ENCODE measurements at regions not wholly inside any gene's neighbourhood (a gene's known extent, or its start where the extent isn't known, plus 50 kb on each side); places are given as distances from the start of the nearest gene placed in this dataset.

- DNase-seq = peak; percentile 13
These were observed 53.4 kb downstream of the RPLP1 start for GRCh38 chr15:69505956-69506556.

GRCh38 chr15:69508659-69509058, 56.0 kb downstream of the RPLP1 start:
- DNase-seq = peak; percentile 28

GRCh38 chr15:69509131-69509530, 56.5 kb downstream of the RPLP1 start:
- no peak for DNase-seq

GRCh38 chr15:69510556-69510955, 57.9 kb downstream of the RPLP1 start:
- no peak for DNase-seq

- no peak for DNase-seq
These were observed 58.4 kb downstream of the RPLP1 start for GRCh38 chr15:69511015-69511414.

- DNase-seq = no peak
These were observed 59.2 kb downstream of the RPLP1 start for GRCh38 chr15:69511716-69512340.

- no peak for DNase-seq
These were observed 60.9 kb downstream of the RPLP1 start for GRCh38 chr15:69513450-69513960.

GRCh38 chr15:69513986-69514385, 61.4 kb downstream of the RPLP1 start:
- DNase-seq = no peak

- DNase-seq = no peak
These were observed 62.9 kb downstream of the RPLP1 start for GRCh38 chr15:69515508-69515907.

GRCh38 chr15:69515926-69516325, 63.3 kb downstream of the RPLP1 start:
- DNase-seq = no peak

- DNase-seq = no peak
These were observed 64.4 kb downstream of the RPLP1 start for GRCh38 chr15:69517052-69517451.

- no peak for DNase-seq
These were observed 66.2 kb downstream of the RPLP1 start for GRCh38 chr15:69518806-69519205.

GRCh38 chr15:69520067-69520466, 67.4 kb downstream of the RPLP1 start:
- DNase-seq = no peak

GRCh38 chr15:69522361-69522760, 69.7 kb downstream of the RPLP1 start:
- DNase-seq = no peak

- DNase-seq = peak; percentile 85
These were observed 70.7 kb downstream of the RPLP1 start for GRCh38 chr15:69523010-69524001.

GRCh38 chr15:69524296-69524695, 71.7 kb downstream of the RPLP1 start:
- DNase-seq = no peak

GRCh38 chr15:69524814-69525213, 72.2 kb downstream of the RPLP1 start:
- DNase-seq = no peak

- DNase-seq = no peak
These were observed 72.9 kb downstream of the RPLP1 start for GRCh38 chr15:69525543-69525942.

- no peak for DNase-seq
These were observed 73.8 kb downstream of the RPLP1 start for GRCh38 chr15:69526081-69527061.

GRCh38 chr15:69529141-69529540, 76.5 kb downstream of the RPLP1 start:
- DNase-seq = no peak

- DNase-seq = no peak
These were observed 77.5 kb downstream of the RPLP1 start for GRCh38 chr15:69529961-69530633.
